SKM-1 treated with dmso at 0.1 percent for 144 hours (cell line): ENCODE measurements at regions not wholly inside any gene's neighbourhood (a gene's known extent, or its start where the extent isn't known, plus 50 kb on each side); places are given as distances from the start of the nearest gene placed in this dataset.
"Not testable (repeated sequence)": the region's sequence is repeated elsewhere in the genome, so short reads cannot be mapped to it uniquely, and the experiment has no call there.

Source experiments
- DNase-seq: peaks from one replicate; lab custom pipeline; 2025; ENCODE audit not compliant: unreplicated experiment; lab: John Stamatoyannopoulos, UW

DNA sequence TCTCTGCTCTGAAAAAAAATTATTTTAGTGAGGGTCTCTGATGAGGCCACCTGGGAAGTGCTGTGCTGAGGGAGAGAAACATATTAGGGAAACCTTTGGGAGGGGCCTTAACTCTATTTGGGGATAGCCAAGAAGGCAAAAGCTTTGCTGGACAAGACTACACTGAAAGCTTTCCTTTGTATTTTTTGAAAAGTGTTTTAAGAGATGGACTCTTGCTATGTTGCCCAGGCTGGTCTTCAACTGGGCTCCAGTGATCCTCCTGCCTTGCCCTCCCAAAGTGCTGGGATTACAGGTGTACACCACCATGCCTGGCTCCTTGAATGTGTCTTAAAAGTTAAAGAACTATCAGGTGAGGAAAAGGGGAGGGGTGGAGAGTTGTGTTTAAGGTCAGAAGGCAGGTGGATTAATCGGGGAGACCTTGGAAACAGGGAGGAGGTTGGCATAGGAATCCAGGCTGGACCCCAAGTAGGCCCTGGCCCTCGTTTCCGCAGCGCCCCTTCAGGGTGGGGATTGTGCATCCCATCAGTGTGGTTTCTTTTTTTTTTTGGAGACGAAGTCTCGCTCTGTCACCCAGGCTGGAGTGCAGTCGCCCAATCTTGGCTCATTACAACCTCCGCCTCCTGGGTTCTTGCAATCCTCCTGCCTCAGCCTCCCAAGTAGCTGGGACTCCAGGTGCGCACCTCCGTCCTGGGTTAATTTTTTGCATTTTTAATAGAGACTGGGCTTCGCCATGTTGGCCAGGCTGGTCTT lies 92.1 kb downstream of the MYCN start:
- no peak for DNase-seq

DNA sequence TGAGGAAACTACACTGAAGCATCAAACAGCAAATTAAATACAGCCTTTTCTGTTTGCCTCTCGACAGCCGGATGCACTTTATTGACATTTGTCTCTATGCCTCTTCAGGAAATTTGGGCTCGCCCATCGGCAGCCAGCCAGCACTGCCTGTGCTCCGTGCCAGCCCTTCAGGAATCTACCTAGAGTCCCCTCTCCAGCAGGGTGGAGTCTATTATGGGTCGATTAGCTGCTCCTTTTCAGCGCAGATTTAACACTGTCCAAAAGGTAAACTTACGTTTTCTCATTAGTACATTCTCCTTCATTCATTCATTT lies 91.5 kb downstream of the MYCN start:
- DNase-seq: no peak

GRCh38 chr2:16031058-16031847 lies 90.9 kb downstream of the MYCN start:
- DNase-seq: no peak

DNA sequence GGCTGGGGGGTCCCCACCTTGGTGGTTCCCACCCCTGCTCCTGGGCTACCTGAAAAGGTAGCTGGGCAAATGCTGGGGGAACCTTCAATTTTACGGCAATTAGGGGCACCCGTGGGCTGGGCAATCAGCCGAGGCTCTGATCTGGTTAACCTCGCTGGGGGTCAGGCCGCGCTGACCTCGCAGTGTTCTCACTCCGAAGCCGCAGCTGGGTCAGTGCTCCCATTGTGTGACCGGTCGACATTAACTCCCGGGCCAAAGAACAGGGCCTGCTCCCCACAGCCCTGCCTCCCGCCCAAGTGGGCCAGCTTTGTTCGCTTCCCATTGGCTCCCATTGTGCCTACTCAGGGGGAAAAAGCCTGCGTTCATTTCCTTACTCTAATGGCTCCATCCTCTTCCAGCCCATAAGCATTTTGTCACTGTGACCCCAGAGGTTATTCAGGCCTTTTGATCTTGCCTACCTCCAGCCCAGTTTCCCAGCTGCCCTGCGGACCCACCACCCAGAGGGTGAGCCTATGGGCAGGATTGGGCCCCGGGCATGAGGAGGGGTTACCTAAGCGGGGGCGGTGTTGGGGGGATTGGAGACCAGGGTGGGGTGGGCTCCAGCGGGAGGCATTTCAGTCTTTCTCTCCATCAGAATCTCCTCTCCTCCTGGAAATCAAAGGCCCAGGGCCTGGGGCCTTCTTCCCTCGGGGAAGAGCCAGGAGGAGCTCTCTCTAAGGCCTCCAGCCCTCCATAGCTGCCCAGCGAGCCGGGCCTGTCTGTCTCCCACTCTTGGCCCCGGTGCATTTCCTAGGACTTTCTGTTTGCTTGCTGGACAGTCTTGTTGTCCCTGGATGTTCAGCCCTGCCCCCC lies 90.1 kb downstream of the MYCN start:
- DNase-seq: no peak

GRCh38 chr2:16028644-16029043 lies 88.3 kb downstream of the MYCN start:
- DNase-seq: no peak

DNA sequence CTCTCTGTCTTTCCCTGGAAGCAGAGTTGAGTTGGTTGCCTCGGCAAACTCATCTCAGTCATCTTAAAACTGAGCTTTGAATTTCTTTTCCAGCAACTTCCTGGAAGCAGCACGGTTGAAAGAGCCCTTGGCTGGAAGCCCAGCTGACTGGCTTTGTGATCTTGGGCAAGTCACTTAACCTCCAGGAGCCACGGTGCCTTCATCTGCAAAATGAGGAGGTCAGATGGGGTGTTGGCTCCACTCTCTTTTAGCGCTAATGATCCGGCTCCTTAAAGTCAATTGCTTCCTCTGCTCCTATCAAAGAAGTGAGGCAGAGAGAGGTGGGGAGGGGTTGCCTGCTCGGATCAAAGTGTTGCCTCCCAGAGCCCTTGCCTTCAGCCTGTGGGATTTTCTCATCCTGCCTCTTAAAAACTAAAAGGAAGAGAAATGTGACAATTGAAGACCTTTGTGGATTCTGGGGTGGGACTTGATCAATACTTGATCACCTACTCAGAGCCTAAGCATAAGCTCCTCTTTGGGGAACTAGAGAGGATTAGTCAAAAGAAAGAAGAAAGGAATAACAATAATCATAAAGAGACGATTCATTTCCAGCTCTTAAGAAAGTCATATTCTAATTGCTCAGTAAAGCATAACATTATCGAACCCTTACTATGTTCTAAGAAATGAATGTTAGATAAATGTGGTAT lies 86.6 kb downstream of the MYCN start:
- DNase-seq: no peak

DNA sequence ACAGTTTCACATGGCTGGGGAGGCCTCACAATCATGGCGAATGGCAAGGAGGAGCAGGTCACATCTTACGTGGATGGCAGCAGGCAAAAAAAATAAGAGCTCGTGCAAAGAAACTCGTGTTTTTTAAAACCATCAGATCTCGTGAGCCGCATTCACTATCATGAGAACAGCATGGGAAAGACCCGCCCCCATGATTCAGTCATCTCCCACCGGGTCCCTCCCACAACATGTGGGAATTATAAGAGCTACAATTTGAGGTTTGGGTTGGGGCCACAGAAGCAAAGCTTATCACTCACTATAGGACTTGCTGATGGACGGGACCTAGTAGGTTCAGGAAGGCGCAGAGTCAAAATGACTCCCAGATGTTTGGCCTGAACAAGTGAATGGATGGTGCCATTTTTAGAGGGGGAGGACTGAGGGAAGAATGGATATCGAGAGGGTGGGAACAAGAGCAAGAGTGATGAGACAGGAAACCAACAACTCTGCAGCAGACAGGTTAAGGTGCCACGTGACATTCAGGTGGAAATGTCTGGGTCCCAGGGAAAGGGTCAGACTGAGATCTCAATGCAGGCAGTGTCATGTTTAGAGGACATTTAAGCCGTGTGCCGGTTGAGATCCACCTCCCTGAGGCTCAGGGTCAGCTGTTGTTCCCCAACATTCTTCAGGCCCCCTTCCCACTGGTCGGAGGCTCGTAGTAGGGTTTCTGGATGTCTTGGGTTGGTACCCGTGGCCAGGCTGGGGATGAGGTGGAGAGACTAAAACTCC lies 85.7 kb downstream of the MYCN start:
- no peak for DNase-seq

DNA sequence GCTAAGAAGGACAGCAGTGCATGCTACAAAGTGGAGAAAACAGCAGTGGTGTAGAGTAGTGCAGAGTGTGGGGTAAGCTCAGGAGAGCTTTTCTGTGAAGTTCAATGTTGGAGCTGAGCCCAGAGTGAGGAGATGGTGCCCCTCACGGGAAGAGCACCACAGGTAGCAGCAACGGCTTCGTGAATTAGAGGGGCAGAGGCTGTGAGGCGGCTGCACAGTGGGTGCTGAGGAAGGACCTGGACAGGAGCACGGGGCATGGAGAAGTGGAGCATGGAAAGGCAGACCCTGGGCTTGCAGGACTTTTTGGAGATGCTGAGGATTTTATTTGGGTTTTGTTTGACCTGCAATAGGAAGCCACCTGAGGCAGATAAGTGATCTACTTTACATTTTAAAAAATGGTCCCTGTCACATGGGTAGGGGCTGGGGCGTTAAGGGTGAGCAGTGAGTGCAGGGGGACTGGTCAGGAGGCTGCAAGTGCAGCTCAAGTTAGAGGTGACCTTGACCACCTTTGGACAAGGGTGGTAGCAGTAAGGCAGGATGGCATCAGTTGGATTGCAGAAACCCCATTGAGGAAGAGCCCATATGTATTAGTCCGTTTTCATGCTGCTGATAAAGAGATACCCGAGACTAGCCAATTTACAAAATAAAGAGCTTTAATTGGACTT lies 85.0 kb downstream of the MYCN start:
- no peak for DNase-seq

- not testable (repeated sequence) for DNase-seq
Observed at GRCh38 chr2:16024628-16025027, 84.3 kb downstream of the MYCN start.

DNA sequence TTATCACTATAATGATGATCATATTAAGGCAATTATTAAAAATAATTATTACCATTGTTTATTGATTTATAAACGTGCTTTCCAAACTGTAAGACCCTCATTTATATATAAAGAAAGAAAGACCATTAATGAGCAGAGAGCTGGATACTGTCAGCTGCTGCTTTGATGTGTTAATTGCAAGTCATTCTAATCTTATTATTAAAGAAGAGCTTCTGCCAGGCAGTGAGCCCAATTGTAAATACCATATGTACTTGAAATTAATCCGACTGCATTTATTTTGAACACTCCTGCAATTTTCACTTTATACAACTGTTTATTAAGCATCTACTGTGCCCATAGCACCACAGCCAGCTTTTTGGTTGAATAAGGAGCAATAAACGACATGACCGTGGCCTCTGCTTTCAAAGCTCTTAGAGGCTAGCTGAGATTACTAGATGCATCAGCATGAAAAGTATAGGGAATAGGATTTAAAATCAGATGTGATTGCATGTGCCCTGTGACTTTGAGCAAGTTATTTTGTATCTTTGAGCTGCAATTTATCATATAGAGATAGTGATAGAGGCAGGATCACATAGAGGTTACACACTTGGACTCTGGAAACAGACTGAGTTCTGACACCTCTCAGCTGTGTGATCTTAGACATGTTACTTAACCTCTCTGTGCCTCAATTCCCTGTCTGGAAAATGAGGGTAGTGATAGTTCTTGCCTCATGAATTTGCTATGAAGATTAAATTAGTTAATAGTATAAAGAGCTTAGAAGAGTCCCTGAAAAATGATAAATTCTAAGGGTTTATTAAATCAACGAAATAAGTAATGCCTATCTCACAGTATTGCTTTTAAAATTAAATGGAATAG lies 83.4 kb downstream of the MYCN start:
- DNase-seq: no peak

- DNase-seq: no peak
Observed at GRCh38 chr2:16022548-16023240, 82.3 kb downstream of the MYCN start.

- DNase-seq: no peak
Observed at GRCh38 chr2:16021611-16022363, 81.4 kb downstream of the MYCN start.

DNA sequence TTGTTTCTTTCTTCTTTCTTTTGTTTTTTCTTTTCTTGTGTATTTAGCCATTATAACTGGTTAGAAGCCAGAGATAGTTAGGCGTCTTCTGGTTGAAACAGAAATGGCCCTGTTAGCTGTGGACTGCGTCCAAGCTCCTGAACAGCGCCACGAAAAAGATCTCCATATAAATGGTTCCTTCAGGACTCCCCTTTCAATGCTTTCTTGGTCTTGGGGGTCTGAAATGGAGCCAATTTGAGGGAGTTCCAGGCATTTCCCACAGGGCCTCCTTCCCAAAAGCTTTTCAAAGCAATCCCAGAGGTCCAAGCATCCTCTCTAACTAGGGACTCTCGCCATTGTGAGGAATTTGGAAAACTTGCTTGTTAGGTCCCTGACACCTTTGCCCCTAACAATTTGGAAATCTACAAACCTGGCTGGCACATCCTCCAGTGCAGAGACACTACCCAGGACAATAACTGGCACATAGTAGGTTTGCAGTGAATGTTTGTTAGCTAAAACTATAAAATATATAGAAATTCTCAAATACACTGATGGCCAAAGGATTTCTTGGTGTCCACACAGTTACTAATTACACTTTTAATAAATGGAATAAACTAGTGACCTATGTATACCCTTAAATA lies 80.1 kb downstream of the MYCN start:
- no peak for DNase-seq

DNA sequence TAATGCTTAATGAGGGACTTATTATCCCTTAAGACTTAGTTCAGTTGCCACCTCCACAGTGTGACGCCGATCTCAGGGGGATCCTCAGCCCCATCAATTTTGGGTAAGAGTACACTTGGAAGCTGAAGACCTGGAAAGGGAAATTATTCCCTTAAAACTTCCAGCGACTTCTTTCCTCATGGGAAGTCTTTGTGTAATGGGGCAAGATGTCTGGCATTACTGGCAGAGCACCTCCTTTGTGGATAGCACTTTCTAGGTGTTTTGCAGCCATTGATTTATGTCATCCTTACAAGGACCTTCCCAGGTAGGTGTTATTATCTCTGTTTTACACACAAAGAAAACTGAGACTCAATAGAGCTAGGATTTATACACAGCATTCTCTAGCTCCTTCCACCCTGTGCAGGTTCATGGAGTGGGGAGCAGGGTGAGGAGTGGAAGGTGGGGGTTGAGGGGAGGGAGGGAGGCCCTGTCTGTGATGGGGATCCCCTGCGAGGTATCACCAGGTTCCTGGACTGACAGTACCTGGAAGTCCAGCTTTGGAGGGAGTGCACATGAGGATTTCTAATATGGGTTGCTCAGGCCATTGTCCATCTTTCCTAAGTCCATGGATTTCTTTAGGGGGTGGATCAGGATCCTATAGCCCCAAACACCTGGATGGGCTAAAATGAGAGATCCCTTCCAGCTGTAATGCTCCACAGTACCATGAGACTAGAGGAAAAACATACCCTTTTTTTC lies 79.4 kb downstream of the MYCN start:
- no peak for DNase-seq

- DNase-seq: no peak
Observed at GRCh38 chr2:16019060-16019480, 78.7 kb downstream of the MYCN start.

GRCh38 chr2:16018277-16019059 lies 78.1 kb downstream of the MYCN start:
- no peak for DNase-seq
